ENCODE measurements at regions not wholly inside any gene's neighbourhood (a gene's known extent, or its start where the extent isn't known, plus 50 kb on each side); places are given as distances from the start of the nearest gene placed in this dataset.
"Not testable (repeated sequence)": the region's sequence is repeated elsewhere in the genome, so short reads cannot be mapped to it uniquely, and the experiment has no call there.

GRCh38 chr12:5110345-5110744 is 66.7 kb downstream of the KCNA5 start:
- no peaks in the 10 kb centered on the region for H3K36me3 ChIP-seq (ENCODE audit: insufficient read depth, low read length)
- intact Hi-C loops (cut with micrococcal nuclease): no loop called here
- no peaks in the 10 kb centered on the region for H3K9me3 ChIP-seq (ENCODE audit: control insufficient read depth in 1 of 2, low read length in 2 of 2)
- no peak overlapping the region for H3K4me3 ChIP-seq (ENCODE audit: low read length in 2 of 2)
- Mint-ChIP-seq H3K4me3 (no peak overlapping the region), H3K4me1 (peaks cover 0 to 2% (median 0%) of the 10 kb centered on the region in 4 donors), H3K27me3 (peaks cover 2 to 7% of the 10 kb centered on the region in 2 donors), H3K27ac (no peak overlapping the region), H3K36me3 (no peaks in the 10 kb centered on the region), H3K9me3 (peaks cover 0 to 9% (median 2%) of the 10 kb centered on the region in 8 donors)
- ChIA-PET CTCF (ENCODE audit: partially characterized antibody) (no interaction called here), POLR2A (ENCODE audit: partially characterized antibody) (no interaction called here)
- H3K27me3 ChIP-seq (ENCODE audit: insufficient read depth, low read length): no peaks in the 10 kb centered on the region
- H3K4me1 ChIP-seq (ENCODE audit: insufficient read depth, low read length): no peaks in the 10 kb centered on the region
- DNase-seq: no peak
- H3K27ac ChIP-seq (ENCODE audit: low read depth, low read length): no peak overlapping the region

- CTCF ChIA-PET (ENCODE audit: partially characterized antibody): no interaction called here
- intact Hi-C loops (cut with micrococcal nuclease): no loop called here
- Histone ChIP-seq H3K4me3 (ENCODE audit: low read length in 2 of 2) (no peak overlapping the region), H3K27me3 (ENCODE audit: insufficient read depth, low read length) (no peaks in the 10 kb centered on the region), H3K4me1 (ENCODE audit: insufficient read depth, low read length) (no peaks in the 10 kb centered on the region), H3K27ac (ENCODE audit: low read depth, low read length) (no peak overlapping the region), H3K36me3 (ENCODE audit: insufficient read depth, low read length) (no peaks in the 10 kb centered on the region), H3K9me3 (ENCODE audit: control insufficient read depth in 1 of 2, low read length in 2 of 2) (no peaks in the 10 kb centered on the region)
- no peak for DNase-seq
- Mint-ChIP-seq H3K36me3 (no peaks in the 10 kb centered on the region), H3K4me1 (peaks cover 0 to 2% (median 0%) of the 10 kb centered on the region in 4 donors), H3K9me3 (peaks cover 0 to 1% (median 0%) of the 10 kb centered on the region in 8 donors), H3K27me3 (no peaks in the 10 kb centered on the region), H3K4me3 (no peak overlapping the region), H3K27ac (no peak overlapping the region)
- POLR2A ChIA-PET (ENCODE audit: partially characterized antibody): no interaction called here
These were observed 70.8 kb downstream of the KCNA5 start for GRCh38 chr12:5114436-5114835.

GRCh38 chr12:5121784-5122183 is 78.1 kb downstream of the KCNA5 start:
- H3K36me3 ChIP-seq (ENCODE audit: insufficient read depth, low read length); POLR2A ChIA-PET (ENCODE audit: partially characterized antibody); H3K27me3 ChIP-seq (ENCODE audit: insufficient read depth, low read length); H3K27ac Mint-ChIP-seq; CTCF ChIA-PET (ENCODE audit: partially characterized antibody); H3K9me3 ChIP-seq (ENCODE audit: control insufficient read depth in 1 of 2, low read length in 2 of 2); H3K4me1 ChIP-seq (ENCODE audit: insufficient read depth, low read length); H3K4me3 ChIP-seq (ENCODE audit: low read length in 2 of 2); H3K27me3 Mint-ChIP-seq; intact Hi-C loops (cut with micrococcal nuclease); H3K27ac ChIP-seq (ENCODE audit: low read depth, low read length); H3K4me1 Mint-ChIP-seq; H3K36me3 Mint-ChIP-seq; DNase-seq; H3K4me3 Mint-ChIP-seq; H3K9me3 Mint-ChIP-seq: not testable (repeated sequence)

GRCh38 chr12:5122256-5122831 is 78.7 kb downstream of the KCNA5 start:
- H3K27ac Mint-ChIP-seq; DNase-seq; H3K27ac ChIP-seq (ENCODE audit: low read depth, low read length); H3K4me3 ChIP-seq (ENCODE audit: low read length in 2 of 2); H3K9me3 ChIP-seq (ENCODE audit: control insufficient read depth in 1 of 2, low read length in 2 of 2); H3K36me3 ChIP-seq (ENCODE audit: insufficient read depth, low read length); H3K36me3 Mint-ChIP-seq; H3K4me3 Mint-ChIP-seq; H3K4me1 Mint-ChIP-seq; intact Hi-C loops (cut with micrococcal nuclease); H3K27me3 Mint-ChIP-seq; H3K27me3 ChIP-seq (ENCODE audit: insufficient read depth, low read length); CTCF ChIA-PET (ENCODE audit: partially characterized antibody); H3K9me3 Mint-ChIP-seq; H3K4me1 ChIP-seq (ENCODE audit: insufficient read depth, low read length); POLR2A ChIA-PET (ENCODE audit: partially characterized antibody): not testable (repeated sequence)

GRCh38 chr12:5123921-5124320 is 80.2 kb downstream of the KCNA5 start:
- CTCF ChIA-PET (ENCODE audit: partially characterized antibody): no interaction called here
- H3K27me3 ChIP-seq (ENCODE audit: insufficient read depth, low read length): no peaks in the 10 kb centered on the region
- H3K4me1 ChIP-seq (ENCODE audit: insufficient read depth, low read length): no peaks in the 10 kb centered on the region
- DNase-seq: no peak
- no peaks in the 10 kb centered on the region for H3K4me1 Mint-ChIP-seq
- no peaks in the 10 kb centered on the region for H3K9me3 ChIP-seq (ENCODE audit: control insufficient read depth in 1 of 2, low read length in 2 of 2)
- no peak overlapping the region for H3K27ac Mint-ChIP-seq
- H3K27ac ChIP-seq (ENCODE audit: low read depth, low read length): no peak overlapping the region
- intact Hi-C loops (cut with micrococcal nuclease): no loop called here
- H3K4me3 Mint-ChIP-seq: no peak overlapping the region
- POLR2A ChIA-PET (ENCODE audit: partially characterized antibody): no interaction called here
- no peak overlapping the region for H3K4me3 ChIP-seq (ENCODE audit: low read length in 2 of 2)
- peaks cover 0 to 2% (median 0%) of the 10 kb centered on the region in 8 donors for H3K9me3 Mint-ChIP-seq
- H3K36me3 Mint-ChIP-seq: no peaks in the 10 kb centered on the region
- H3K36me3 ChIP-seq (ENCODE audit: insufficient read depth, low read length): no peaks in the 10 kb centered on the region
- H3K27me3 Mint-ChIP-seq: peaks cover 0 to 3% of the 10 kb centered on the region in 2 donors

- no peaks in the 10 kb centered on the region for H3K4me1 Mint-ChIP-seq
- H3K9me3 Mint-ChIP-seq: peaks cover 0 to 2% (median 0%) of the 10 kb centered on the region in 8 donors
- intact Hi-C loops (cut with micrococcal nuclease): no loop called here
- peaks cover 0 to 3% of the 10 kb centered on the region in 2 donors for H3K27me3 Mint-ChIP-seq
- H3K27ac Mint-ChIP-seq: no peak overlapping the region
- H3K9me3 ChIP-seq (ENCODE audit: control insufficient read depth in 1 of 2, low read length in 2 of 2): no peaks in the 10 kb centered on the region
- H3K27me3 ChIP-seq (ENCODE audit: insufficient read depth, low read length): no peaks in the 10 kb centered on the region
- no peak overlapping the region for H3K4me3 ChIP-seq (ENCODE audit: low read length in 2 of 2)
- H3K4me1 ChIP-seq (ENCODE audit: insufficient read depth, low read length): no peaks in the 10 kb centered on the region
- no peak overlapping the region for H3K4me3 Mint-ChIP-seq
- H3K27ac ChIP-seq (ENCODE audit: low read depth, low read length): no peak overlapping the region
- no peaks in the 10 kb centered on the region for H3K36me3 Mint-ChIP-seq
- ChIA-PET CTCF (ENCODE audit: partially characterized antibody) (no interaction called here), POLR2A (ENCODE audit: partially characterized antibody) (no interaction called here)
- no peak for DNase-seq
- no peaks in the 10 kb centered on the region for H3K36me3 ChIP-seq (ENCODE audit: insufficient read depth, low read length)
These were observed 80.7 kb downstream of the KCNA5 start for GRCh38 chr12:5124401-5124800.

- Mint-ChIP-seq H3K27ac (no peak overlapping the region), H3K27me3 (peaks cover 8 to 14% of the 10 kb centered on the region in 2 donors), H3K4me1 (no peaks in the 10 kb centered on the region), H3K36me3 (no peaks in the 10 kb centered on the region), H3K9me3 (peaks cover 0 to 2% (median 0%) of the 10 kb centered on the region in 8 donors), H3K4me3 (no peak overlapping the region)
- no peak overlapping the region for H3K27ac ChIP-seq (ENCODE audit: low read depth, low read length)
- H3K9me3 ChIP-seq (ENCODE audit: control insufficient read depth in 1 of 2, low read length in 2 of 2): no peaks in the 10 kb centered on the region
- no peak overlapping the region for H3K4me3 ChIP-seq (ENCODE audit: low read length in 2 of 2)
- ChIA-PET POLR2A (ENCODE audit: partially characterized antibody) (no interaction called here), CTCF (ENCODE audit: partially characterized antibody) (no interaction called here)
- intact Hi-C loops (cut with micrococcal nuclease): no loop called here
- H3K36me3 ChIP-seq (ENCODE audit: insufficient read depth, low read length): no peaks in the 10 kb centered on the region
- no peak for DNase-seq
- H3K27me3 ChIP-seq (ENCODE audit: insufficient read depth, low read length): peaks cover 3% of the 10 kb centered on the region
- no peaks in the 10 kb centered on the region for H3K4me1 ChIP-seq (ENCODE audit: insufficient read depth, low read length)
These were observed 91.3 kb downstream of the KCNA5 start for GRCh38 chr12:5134861-5135525.

All from CD4-positive, alpha-beta memory T cell (primary cell).